HFFc6 (cell line): ENCODE measurements at regions not wholly inside any gene's neighbourhood (a gene's known extent, or its start where the extent isn't known, plus 50 kb on each side); places are given as distances from the start of the nearest gene placed in this dataset.
A peak's percentile ranks its signal among the peaks of the same experiment; 100 is the strongest.

Experiments used
- DNase-seq: peaks from one replicate; pipeline ENCODE4 v3.0.0-alpha.2; 2018
- H3K27ac Mint-ChIP-seq: 2 replicates; pipeline ENCODE4 v1.8.0; 2020; ENCODE audit warnings: mild to moderate bottlenecking, mixed read lengths
- H3K27me3 Mint-ChIP-seq: 2 replicates; pipeline ENCODE4 v1.8.0; 2021; ENCODE audit warnings: mild to moderate bottlenecking, moderate library complexity, mixed read lengths; ENCODE audit not compliant: insufficient read depth
- H3K36me3 Mint-ChIP-seq: 2 replicates; pipeline ENCODE4 v1.8.0; 2021; ENCODE audit warnings: low read depth, mixed read lengths
- H3K4me1 Mint-ChIP-seq: 2 replicates; pipeline ENCODE4 v1.8.0; 2020; ENCODE audit warnings: low read depth, mixed read lengths
- H3K4me3 Mint-ChIP-seq: 2 replicates; pipeline ENCODE4 v1.8.0; 2020; ENCODE audit warnings: mild to moderate bottlenecking, moderate library complexity, mixed read lengths
- H3K9me3 Mint-ChIP-seq: 2 replicates; pipeline ENCODE4 v1.8.0; 2020; ENCODE audit warnings: mild to moderate bottlenecking, mixed read lengths
- TF ChIP-seq, protein P1 (sequence below): fragments of 200-600 bp; sonication (generic); IDR thresholded peaks from 2 replicates; pipeline ENCODE4 v1.5.0; 2021; ENCODE audit warnings: antibody characterized with exemption, mild to moderate bottlenecking

DNA sequence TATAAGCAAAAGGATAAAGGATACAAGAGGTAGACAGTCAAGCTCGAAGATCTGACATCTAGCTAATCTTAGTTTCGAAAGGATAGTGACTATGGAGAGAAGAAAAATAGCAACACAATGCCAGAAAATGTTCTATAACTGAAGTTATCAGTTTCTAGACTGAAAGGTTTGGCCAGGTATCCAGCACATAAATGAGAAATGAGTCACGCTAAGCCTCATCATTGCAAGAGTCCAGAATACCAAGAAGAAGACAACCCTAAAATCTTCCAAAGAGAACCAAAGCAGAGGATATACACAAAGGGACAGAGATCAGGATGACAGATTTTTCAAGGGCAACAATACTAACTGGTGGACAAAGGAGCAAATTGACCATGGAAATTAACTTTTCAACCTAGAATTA, 237.0 kb downstream of the POSTN start:
- Mint-ChIP-seq H3K27me3 (no peaks in the 10 kb centered on the region), H3K36me3 (no peaks in the 10 kb centered on the region), H3K4me3 (no peak overlapping the region), H3K27ac (no peak overlapping the region), H3K9me3 (no peaks in the 10 kb centered on the region), H3K4me1 (peaks cover 48% of the 10 kb centered on the region)
- TF ChIP-seq, protein P1, sequence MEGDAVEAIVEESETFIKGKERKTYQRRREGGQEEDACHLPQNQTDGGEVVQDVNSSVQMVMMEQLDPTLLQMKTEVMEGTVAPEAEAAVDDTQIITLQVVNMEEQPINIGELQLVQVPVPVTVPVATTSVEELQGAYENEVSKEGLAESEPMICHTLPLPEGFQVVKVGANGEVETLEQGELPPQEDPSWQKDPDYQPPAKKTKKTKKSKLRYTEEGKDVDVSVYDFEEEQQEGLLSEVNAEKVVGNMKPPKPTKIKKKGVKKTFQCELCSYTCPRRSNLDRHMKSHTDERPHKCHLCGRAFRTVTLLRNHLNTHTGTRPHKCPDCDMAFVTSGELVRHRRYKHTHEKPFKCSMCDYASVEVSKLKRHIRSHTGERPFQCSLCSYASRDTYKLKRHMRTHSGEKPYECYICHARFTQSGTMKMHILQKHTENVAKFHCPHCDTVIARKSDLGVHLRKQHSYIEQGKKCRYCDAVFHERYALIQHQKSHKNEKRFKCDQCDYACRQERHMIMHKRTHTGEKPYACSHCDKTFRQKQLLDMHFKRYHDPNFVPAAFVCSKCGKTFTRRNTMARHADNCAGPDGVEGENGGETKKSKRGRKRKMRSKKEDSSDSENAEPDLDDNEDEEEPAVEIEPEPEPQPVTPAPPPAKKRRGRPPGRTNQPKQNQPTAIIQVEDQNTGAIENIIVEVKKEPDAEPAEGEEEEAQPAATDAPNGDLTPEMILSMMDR, result no peak
- DNase-seq, result no peak

DNA sequence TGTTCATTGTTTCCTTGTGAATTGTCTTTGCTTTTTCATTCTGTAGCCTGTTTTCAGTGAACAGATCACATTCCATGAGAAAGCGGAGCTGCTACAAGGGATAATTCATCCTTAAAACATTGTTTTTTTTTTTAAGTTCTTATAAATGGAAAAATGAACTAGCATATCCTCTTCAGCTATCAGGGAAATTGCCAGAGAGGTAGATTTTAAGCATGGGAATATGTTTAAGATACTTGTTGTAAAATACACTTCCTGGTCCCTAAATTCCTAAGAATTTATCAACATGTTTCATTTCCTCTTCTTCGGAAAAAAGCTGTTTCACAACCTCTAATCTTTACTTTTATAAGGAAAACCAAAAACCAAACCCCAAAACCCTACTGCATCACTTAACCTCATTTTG, 238.0 kb downstream of the POSTN start:
- Mint-ChIP-seq H3K36me3 (no peaks in the 10 kb centered on the region), H3K4me1 (peaks cover 48% of the 10 kb centered on the region), H3K27me3 (no peaks in the 10 kb centered on the region), H3K9me3 (no peaks in the 10 kb centered on the region), H3K27ac (peak overlapping the region; percentile 54), H3K4me3 (peak overlapping the region; percentile 72)
- DNase-seq, result no peak
- TF ChIP-seq, protein P1, result no peak

DNA sequence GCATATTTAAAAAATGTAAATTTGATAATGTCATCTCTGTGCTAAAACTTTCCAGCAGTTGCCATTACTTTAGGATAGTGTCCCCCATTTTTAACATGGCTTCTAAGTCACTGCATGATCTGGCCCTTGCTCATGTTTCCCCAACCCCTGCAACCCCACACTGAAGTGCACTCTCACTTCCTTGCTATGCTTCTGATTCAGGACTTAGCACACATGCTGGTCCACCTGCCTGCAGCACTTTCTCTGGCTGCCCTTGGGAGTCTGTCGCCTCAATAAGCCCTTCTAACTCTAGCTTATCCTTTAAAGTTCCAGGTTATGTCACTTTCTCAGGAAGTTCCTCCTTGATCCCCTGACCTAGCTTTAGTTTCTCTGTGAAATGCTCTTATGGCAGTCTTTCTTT, 241.0 kb downstream of the POSTN start:
- Mint-ChIP-seq H3K9me3 (no peaks in the 10 kb centered on the region), H3K36me3 (no peaks in the 10 kb centered on the region), H3K27ac (no peak overlapping the region), H3K27me3 (no peaks in the 10 kb centered on the region), H3K4me3 (no peak overlapping the region), H3K4me1 (peaks cover 48% of the 10 kb centered on the region)
- TF ChIP-seq, protein P1, result no peak
- DNase-seq, result no peak

DNA sequence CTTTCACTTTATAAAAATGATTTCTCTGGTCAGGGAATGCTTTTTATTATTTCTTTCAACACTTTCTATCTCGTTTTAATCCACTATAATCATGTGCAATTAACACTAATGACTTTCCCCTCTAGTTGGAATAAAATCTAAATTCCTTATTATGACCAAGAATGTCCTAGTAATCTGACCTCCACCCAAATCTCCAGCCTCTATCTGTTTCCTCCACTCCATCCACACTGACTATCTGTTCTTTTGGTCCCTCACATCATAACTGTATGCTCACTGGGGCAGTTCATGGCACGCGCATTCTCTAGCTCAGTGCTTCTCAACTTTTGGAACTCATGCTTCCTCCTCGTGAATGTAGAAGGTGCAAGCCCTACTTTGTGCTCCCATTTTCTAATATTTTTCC, 244.7 kb downstream of the POSTN start:
- Mint-ChIP-seq H3K36me3 (peaks cover under 1% of the 10 kb centered on the region; the same call in 1 of the 2 replicates), H3K27ac (no peak overlapping the region), H3K9me3 (no peaks in the 10 kb centered on the region), H3K4me1 (peaks cover 33% of the 10 kb centered on the region), H3K27me3 (no peaks in the 10 kb centered on the region), H3K4me3 (no peak overlapping the region)
- no peak for DNase-seq
- TF ChIP-seq, protein P1, result no peak

DNA sequence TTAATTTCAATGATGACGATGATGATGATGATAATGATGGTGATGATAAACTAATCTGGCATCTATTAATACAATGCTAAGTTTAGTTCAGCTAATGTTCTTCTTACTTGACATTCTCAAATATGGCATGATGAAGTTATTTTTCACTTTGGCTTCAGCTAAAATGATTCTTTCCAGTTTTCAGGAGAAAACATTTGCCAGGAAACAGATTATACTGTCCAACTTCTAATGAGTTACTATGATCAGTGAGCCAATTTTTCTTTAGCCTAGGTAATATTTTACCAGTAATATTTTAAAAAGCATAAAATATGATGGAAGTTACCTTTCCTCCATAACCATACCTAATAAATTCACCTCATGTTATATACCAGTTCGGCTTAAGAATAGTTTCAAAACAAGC, 245.7 kb upstream of the CSNK1A1L start:
- Mint-ChIP-seq H3K27ac (no peak overlapping the region), H3K36me3 (peaks cover 11% of the 10 kb centered on the region), H3K4me3 (no peak overlapping the region), H3K4me1 (peaks cover 18% of the 10 kb centered on the region), H3K9me3 (no peaks in the 10 kb centered on the region), H3K27me3 (no peaks in the 10 kb centered on the region)
- no peak for DNase-seq
- TF ChIP-seq, protein P1, result no peak

DNA sequence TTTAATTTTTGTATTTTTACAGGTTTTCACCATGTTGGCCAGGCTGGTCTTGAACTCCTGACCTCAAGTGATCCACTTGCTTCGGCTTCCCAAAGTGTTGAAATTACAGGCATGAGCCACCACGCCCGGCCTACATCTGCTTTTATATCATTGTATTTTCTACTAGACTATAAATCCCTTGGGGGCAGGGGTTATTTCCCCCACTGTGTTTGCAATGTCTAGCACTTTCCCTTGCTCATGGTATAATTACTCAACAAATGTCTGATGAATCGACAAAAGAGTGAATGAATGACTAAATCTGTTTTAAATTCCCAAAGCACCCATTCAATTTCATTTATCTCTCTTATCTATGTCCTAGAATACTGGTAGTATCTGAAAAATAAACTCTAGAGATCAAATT, 244.5 kb upstream of the CSNK1A1L start:
- TF ChIP-seq, protein P1, result no peak
- Mint-ChIP-seq H3K36me3 (peaks cover 11% of the 10 kb centered on the region), H3K4me1 (peaks cover 18% of the 10 kb centered on the region), H3K4me3 (no peak overlapping the region), H3K9me3 (no peaks in the 10 kb centered on the region), H3K27me3 (no peaks in the 10 kb centered on the region), H3K27ac (no peak overlapping the region)
- no peak for DNase-seq
